GM13977 (cell line): ENCODE measurements at regions not wholly inside any gene's neighbourhood (a gene's known extent, or its start where the extent isn't known, plus 50 kb on each side); places are given as distances from the start of the nearest gene placed in this dataset.

Experiments
- DNase-seq: peaks from one replicate; pipeline ENCODE4 v3.0.0; 2012; ENCODE audit warnings: low spot score
- in situ Hi-C: fragments of 300-500 bp; cut with MboI; formaldehyde crosslinking; loops from one replicate; pipeline ENCODE4 v1.12.0; 2022; ENCODE audit warnings: low sequenced_read_pairs, low pct_unique_long_range_greater_than_20kb, mixed read lengths, inconsistent platforms; ENCODE audit not compliant: unreplicated experiment
- TF ChIP-seq, protein P1 (sequence below): IDR thresholded peaks from 2 replicates; pipeline ENCODE4 v1.5.1; 2012; ENCODE audit warnings: mild to moderate bottlenecking, control low read depth; ENCODE audit not compliant: insufficient read depth; ENCODE audit errors: extremely low read depth, missing control alignments

DNA sequence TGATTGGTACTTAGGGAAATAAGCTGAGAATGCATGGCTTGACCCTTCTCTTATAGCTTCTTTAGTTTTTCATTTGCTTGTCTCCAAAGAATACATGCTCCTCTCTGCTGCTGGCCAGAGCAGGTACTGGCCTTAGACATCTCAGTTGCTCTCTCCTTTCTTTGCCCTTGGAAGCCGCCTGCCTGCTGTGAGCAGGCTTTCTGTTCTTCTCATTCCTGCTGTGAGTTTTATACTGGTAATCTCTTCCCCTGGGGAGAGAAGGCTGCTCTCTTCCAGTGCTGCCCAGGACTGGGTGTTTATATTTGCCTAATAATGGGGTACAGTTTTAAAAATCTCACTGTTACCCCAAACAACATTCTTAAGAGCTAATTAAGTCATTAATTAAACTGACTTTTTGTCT is 323.5 kb upstream of the LRRC7 start:
- TF ChIP-seq, protein P1, sequence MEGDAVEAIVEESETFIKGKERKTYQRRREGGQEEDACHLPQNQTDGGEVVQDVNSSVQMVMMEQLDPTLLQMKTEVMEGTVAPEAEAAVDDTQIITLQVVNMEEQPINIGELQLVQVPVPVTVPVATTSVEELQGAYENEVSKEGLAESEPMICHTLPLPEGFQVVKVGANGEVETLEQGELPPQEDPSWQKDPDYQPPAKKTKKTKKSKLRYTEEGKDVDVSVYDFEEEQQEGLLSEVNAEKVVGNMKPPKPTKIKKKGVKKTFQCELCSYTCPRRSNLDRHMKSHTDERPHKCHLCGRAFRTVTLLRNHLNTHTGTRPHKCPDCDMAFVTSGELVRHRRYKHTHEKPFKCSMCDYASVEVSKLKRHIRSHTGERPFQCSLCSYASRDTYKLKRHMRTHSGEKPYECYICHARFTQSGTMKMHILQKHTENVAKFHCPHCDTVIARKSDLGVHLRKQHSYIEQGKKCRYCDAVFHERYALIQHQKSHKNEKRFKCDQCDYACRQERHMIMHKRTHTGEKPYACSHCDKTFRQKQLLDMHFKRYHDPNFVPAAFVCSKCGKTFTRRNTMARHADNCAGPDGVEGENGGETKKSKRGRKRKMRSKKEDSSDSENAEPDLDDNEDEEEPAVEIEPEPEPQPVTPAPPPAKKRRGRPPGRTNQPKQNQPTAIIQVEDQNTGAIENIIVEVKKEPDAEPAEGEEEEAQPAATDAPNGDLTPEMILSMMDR = no peak
- DNase-seq = no peak
- in situ Hi-C loops = no loop called here

DNA sequence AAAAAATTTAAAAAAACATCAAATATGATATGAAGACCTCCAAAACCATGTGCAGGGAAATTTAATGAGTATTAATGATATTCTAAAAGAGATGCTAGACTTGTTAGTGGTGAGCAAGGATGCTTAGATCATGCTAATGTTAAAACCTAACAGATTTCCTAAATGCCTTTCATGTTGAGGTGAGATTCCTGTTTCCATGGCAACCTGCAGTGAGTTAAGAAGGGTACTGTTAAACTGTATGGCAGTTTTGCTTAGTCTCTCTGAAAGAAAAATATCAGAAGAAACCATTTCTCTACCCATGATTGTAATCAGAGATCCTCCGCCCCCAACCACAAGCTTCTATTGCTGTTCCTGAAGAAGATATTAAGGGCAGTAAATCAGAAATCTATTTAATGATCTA is 321.6 kb upstream of the LRRC7 start:
- TF ChIP-seq, protein P1 = no peak
- DNase-seq = no peak
- in situ Hi-C loops = no loop called here

DNA sequence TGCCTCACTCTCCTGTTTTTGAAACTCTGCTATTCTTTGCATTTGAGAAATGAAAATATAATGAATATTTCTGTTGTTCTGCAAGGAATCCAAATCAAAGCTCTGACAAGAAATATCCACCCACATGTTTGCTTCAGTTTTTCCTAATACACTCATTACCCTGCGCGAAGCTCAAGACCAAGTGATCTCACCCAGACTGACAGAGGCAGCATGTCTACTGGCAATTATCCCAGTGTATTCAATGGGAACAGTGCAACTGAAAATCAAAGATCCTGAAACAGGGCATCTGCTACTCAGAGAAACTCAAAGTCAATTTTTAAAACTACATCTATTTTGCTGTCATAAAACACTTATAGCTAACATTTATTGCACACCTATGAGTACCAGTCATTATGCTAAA is 321.0 kb upstream of the LRRC7 start:
- in situ Hi-C loops = no loop called here
- TF ChIP-seq, protein P1 = no peak
- no peak for DNase-seq

DNA sequence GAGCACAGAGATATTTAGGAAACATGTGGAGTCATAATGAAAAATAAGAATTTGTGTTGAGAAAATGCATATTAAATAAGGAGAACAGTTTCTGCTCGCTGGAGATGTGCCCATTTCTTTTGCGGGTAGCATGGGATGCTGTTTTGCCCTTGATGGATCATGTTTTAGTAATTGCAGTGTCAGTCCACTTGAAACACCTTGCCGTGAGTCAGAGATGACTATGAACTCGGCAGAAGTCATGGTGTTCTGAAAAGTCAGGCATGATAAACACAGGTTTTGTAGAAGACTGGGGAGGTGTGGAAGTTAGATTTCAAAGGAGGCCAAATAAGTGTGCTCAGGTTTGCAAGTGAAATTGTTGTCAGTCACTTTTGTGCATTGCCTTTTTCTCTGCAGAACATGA is 315.0 kb upstream of the LRRC7 start:
- in situ Hi-C loops = no loop called here
- no peak for DNase-seq
- TF ChIP-seq, protein P1 = no peak

DNA sequence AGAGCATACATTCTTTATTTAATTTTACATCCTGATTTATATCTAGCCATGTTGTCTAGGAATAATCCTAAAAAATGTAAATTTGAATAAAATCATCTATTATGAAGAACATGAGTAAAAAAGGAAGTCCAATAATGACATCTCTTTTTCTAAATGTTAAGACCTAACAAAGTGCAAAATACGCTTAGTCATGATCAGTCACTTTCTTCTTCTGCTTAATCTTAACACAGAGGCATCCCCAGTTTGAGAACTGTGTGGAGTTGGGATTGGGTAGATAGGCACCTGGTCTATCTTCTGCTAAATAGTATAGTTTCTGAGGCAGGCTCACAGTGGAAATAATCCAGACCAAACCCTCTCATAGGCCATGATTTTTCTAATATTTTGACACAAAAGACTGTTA is 311.7 kb upstream of the LRRC7 start:
- TF ChIP-seq, protein P1 = no peak

DNA sequence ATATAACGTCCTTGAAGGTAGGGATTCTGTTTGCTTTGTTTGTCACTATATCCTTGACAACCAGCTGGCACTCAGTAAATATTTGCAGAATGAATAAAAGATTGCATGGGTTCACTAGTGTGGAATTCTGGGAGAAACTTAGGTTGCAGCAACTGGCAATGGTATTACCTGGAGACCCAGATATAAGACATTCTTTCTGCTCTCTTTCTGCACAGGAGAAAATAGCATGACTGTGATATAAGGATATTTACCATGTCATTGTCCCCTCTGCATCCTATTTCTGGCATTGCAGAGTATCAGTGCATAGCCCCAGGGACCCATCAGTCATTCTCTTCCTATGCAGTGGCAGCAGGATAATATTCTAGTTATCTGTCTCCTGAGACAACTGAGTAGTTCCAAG is 308.9 kb upstream of the LRRC7 start:
- TF ChIP-seq, protein P1 = no peak
- in situ Hi-C loops = no loop called here

More for the DNA sequence above, 311.7 kb upstream of the LRRC7 start:
- in situ Hi-C loops = no loop called here
- DNase-seq = no peak

DNA sequence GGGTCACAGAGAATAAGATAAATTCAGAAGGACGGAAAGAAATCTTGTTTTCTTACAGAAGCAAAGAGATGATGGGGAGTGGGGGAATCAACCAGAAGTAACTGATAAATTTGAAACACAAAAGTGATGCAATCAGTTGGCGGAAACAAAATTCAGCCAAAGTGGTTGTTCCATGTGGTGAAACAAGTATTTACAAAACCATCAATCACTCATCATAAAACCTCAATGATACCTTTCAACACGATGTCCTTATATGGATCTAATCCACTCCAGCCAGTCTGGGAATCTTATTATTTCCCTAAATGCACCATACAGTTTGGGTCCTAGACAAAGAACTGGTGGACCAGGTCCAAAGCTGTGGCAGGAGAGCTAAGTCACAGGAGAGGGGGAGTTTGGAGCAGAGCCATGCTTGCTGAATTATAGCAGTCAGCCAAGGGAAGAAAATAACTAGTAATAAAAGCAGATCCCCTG is 303.8 kb upstream of the LRRC7 start:
- no peak for DNase-seq
- in situ Hi-C loops = no loop called here
- TF ChIP-seq, protein P1 = no peak

More for the DNA sequence above, 308.9 kb upstream of the LRRC7 start:
- no peak for DNase-seq
